22Rv1 (cell line): ENCODE measurements at regions not wholly inside any gene's neighbourhood (a gene's known extent, or its start where the extent isn't known, plus 50 kb on each side); places are given as distances from the start of the nearest gene placed in this dataset.

Experiments used
- ZFX ChIP-seq: fragments of 450-650 bp; IDR thresholded peaks from 2 replicates; pipeline ENCODE4 v1.6.1; 2017; ENCODE audit warnings: antibody characterized with exemption, borderline replicate concordance
- TF ChIP-seq, protein P1 (sequence below): fragments of 450-650 bp; IDR thresholded peaks from 2 replicates; pipeline ENCODE4 v1.5.1; 2017; ENCODE audit warnings: mild to moderate bottlenecking

GRCh38 chrX:40897718-40898270 lies 162.5 kb upstream of the MED14 start:
- TF ChIP-seq, protein P1, sequence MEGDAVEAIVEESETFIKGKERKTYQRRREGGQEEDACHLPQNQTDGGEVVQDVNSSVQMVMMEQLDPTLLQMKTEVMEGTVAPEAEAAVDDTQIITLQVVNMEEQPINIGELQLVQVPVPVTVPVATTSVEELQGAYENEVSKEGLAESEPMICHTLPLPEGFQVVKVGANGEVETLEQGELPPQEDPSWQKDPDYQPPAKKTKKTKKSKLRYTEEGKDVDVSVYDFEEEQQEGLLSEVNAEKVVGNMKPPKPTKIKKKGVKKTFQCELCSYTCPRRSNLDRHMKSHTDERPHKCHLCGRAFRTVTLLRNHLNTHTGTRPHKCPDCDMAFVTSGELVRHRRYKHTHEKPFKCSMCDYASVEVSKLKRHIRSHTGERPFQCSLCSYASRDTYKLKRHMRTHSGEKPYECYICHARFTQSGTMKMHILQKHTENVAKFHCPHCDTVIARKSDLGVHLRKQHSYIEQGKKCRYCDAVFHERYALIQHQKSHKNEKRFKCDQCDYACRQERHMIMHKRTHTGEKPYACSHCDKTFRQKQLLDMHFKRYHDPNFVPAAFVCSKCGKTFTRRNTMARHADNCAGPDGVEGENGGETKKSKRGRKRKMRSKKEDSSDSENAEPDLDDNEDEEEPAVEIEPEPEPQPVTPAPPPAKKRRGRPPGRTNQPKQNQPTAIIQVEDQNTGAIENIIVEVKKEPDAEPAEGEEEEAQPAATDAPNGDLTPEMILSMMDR = no peak
- no peak for TF ChIP-seq ZFX
